ENCODE measurements at regions not wholly inside any gene's neighbourhood (a gene's known extent, or its start where the extent isn't known, plus 50 kb on each side); places are given as distances from the start of the nearest gene placed in this dataset.

DNA sequence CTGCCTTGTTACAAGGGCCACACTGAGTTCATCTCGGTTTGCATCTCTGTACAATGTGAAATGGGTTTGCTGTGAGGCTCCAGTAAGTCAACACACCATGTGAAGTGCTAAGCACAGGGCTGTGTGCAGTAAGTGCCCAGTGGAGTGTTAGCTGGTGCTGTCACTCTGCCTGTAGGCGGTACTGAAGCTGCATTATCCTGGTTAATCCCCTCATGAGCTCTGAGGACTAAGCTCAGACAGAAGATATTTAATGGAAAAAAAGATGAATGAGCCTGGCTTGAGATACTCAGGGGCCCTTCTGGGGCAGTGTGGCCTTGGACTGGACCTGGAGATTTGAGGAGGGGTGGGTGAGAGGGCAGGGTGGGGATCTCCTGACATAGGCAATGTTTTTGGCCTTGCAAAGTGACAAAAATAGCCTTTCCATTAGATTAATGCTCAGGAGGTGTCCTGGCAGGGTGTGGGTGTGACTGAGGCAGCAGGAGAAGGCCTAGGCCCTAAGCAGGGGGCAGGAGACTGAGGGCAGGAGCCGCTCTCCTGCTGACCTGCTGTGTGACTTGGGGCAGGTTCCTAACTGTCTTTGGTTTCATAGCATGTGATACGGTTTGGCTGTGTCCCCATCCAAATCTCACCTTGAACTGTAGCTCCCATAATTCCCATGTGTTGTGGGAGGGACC lies 570.5 kb downstream of the PTPRU start:
- POLR2A ChIA-PET: no interaction called here
- Histone ChIP-seq H3K4me3 (ENCODE audit: low read depth, low read length) (no peak overlapping the region), H3K27me3 (ENCODE audit: control insufficient read depth, insufficient read depth, low read length) (no peaks in the 10 kb centered on the region), H3K36me3 (ENCODE audit: control insufficient read depth, insufficient read depth, low read length) (no peaks in the 10 kb centered on the region)
- no peak for TF ChIP-seq CTCF (IDR thresholded peaks at IDR 0.05; ENCODE audit: insufficient read depth, low read depth, low read length)
- DNase-seq (ENCODE audit: low read depth): no peak
- CTCF ChIA-PET: interaction anchor here (1.0 kb wide), 1 partner anchor 14 kb away, joined by 3 read pairs; no protein-coding TSS in a partner anchor

- H3K4me3 ChIP-seq (ENCODE audit: low read depth, low read length): no peak overlapping the region
- CTCF ChIA-PET: no interaction called here
- TF ChIP-seq CTCF (IDR thresholded peaks at IDR 0.05; ENCODE audit: insufficient read depth, low read depth, low read length): no peak
- no peak for DNase-seq (ENCODE audit: low read depth)
- H3K27me3 ChIP-seq (ENCODE audit: control insufficient read depth, insufficient read depth, low read length): no peaks in the 10 kb centered on the region
- H3K36me3 ChIP-seq (ENCODE audit: control insufficient read depth, insufficient read depth, low read length): no peaks in the 10 kb centered on the region
- POLR2A ChIA-PET: no interaction called here
These were observed 569.5 kb downstream of the PTPRU start for GRCh38 chr1:29805896-29806160.

DNA sequence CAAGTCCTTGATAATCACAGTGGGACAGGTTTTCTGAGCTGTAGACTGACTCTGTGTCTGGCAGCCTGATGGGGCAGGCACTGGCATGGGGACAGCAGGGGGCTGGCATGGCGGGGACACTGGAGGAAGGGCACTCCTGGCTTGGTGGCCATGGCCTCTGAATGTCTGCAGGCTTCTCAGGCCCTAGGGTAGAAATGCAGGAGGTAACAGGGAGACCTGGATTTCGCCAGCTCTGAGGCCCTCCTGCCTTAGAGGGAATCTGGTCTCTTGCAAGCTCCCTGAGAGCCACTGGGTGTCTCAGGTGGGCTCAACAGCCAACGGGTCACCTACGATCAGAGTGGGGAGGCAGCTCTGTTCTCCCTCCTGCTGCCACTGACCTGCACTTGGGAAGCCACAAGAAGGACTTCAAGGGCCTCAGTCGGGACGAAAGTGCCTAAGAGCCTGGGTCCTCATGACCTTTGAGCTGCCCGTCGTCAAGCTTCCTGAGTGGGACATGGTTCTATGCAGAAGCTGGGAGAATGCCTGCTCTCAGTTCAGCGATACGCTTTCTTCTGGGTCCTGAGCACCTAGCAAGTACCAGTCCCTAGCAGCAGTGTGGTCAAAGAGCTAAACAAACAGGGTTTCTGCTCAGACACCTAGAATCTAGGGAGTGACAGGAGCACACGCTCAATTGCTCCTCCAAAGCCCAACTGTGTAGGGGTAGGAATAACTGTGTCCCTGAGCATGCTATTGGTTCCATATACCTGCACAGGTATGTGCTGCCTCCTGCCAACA lies 569.0 kb downstream of the PTPRU start:
- no peak for DNase-seq (ENCODE audit: low read depth)
- no peaks in the 10 kb centered on the region for H3K27me3 ChIP-seq (ENCODE audit: control insufficient read depth, insufficient read depth, low read length)
- H3K36me3 ChIP-seq (ENCODE audit: control insufficient read depth, insufficient read depth, low read length): no peaks in the 10 kb centered on the region
- TF ChIP-seq CTCF (IDR thresholded peaks at IDR 0.05; ENCODE audit: insufficient read depth, low read depth, low read length): no peak
- no peak overlapping the region for H3K4me3 ChIP-seq (ENCODE audit: low read depth, low read length)
- CTCF ChIA-PET: no interaction called here
- POLR2A ChIA-PET: no interaction called here

DNA sequence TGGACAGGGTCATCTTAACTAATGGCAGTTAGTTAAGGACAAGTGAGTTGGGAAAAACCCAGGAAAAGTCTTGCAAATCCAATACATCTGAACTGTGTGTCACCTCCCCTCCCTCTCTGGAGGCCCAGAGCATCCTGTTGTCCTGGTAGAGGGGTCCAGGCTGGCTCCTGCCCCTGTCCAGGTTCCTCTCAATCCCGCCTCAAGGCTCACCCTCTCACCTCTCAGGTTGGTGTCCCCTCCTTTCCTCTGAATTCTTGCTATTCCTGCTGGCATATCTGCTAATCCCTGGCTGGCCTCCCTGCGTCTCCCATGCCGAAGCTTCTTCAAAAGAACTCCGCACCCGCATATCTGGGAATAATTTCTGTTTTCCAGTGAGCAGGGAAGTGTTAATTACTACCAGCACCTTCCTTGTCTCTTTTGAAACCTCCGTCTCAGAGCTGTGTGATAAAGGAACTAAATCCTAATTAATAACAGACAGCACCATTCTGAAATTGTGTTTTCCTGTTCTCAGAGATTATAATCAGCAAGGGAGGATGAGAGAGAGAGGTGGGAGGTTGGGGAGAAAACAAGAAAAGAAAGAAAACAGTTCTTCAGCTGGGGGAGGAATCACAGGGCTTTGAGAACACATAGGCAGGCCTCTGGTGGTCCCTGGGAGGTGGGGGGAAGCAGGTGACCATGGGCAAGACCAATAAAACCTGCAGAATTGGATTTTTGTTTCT lies 568.0 kb downstream of the PTPRU start:
- DNase-seq (ENCODE audit: low read depth): no peak
- ChIA-PET POLR2A (no interaction called here), CTCF (no interaction called here)
- no peak for TF ChIP-seq CTCF (IDR thresholded peaks at IDR 0.05; ENCODE audit: insufficient read depth, low read depth, low read length)
- no peaks in the 10 kb centered on the region for H3K27me3 ChIP-seq (ENCODE audit: control insufficient read depth, insufficient read depth, low read length)
- no peaks in the 10 kb centered on the region for H3K36me3 ChIP-seq (ENCODE audit: control insufficient read depth, insufficient read depth, low read length)
- no peak overlapping the region for H3K4me3 ChIP-seq (ENCODE audit: low read depth, low read length)

GRCh38 chr1:29803486-29803885 lies 567.2 kb downstream of the PTPRU start:
- DNase-seq (ENCODE audit: low read depth): no peak
- CTCF ChIA-PET: interaction anchor here (0.5 to 1.0 kb wide), 2 partner anchors 100 to 104 kb away, joined by 3 read pairs; no protein-coding TSS in a partner anchor
- POLR2A ChIA-PET: no interaction called here
- Histone ChIP-seq H3K36me3 (ENCODE audit: control insufficient read depth, insufficient read depth, low read length) (no peaks in the 10 kb centered on the region), H3K27me3 (ENCODE audit: control insufficient read depth, insufficient read depth, low read length) (no peaks in the 10 kb centered on the region), H3K4me3 (ENCODE audit: low read depth, low read length) (no peak overlapping the region)
- no peak for TF ChIP-seq CTCF (IDR thresholded peaks at IDR 0.05; ENCODE audit: insufficient read depth, low read depth, low read length)

Data from BJ (cell line).